BE2C (cell line): ENCODE measurements at regions not wholly inside any gene's neighbourhood (a gene's known extent, or its start where the extent isn't known, plus 50 kb on each side); places are given as distances from the start of the nearest gene placed in this dataset.

Experiments
- DNase-seq: peaks from one replicate; pipeline ENCODE4 v3.0.0-alpha.2; 2020
- H3K27me3 ChIP-seq: fragments of 250-450 bp; sonication (Bioruptor Pico); 2 replicates; pipeline ENCODE4 v1.5.1; 2020; ENCODE audit warnings: mild to moderate bottlenecking
- H3K36me3 ChIP-seq: fragments of 250-450 bp; sonication (Bioruptor Pico); 2 replicates; pipeline ENCODE4 v1.5.1; 2020; ENCODE audit warnings: mild to moderate bottlenecking
- H3K4me1 ChIP-seq: fragments of 250-450 bp; sonication (Bioruptor Pico); 2 replicates; pipeline ENCODE4 v1.5.1; 2020
- H3K4me3 ChIP-seq: 2 replicates; pipeline ENCODE4 v1.5.1; 2011; ENCODE audit warnings: low read depth, low read length
- H3K9me3 ChIP-seq: fragments of 250-450 bp; sonication (Bioruptor Pico); 2 replicates; pipeline ENCODE4 v1.5.1; 2020
- CTCF ChIP-seq: IDR thresholded peaks from 2 replicates; pipeline ENCODE4 v1.5.1; 2012; ENCODE audit warnings: mild to moderate bottlenecking, low read depth, low read length

GRCh38 chr5:160940725-160941124 lies 88.7 kb upstream of the ATP10B start:
- TF ChIP-seq CTCF, result no peak
- Histone ChIP-seq H3K4me3 (no peak overlapping the region), H3K9me3 (no peaks in the 10 kb centered on the region), H3K36me3 (no peaks in the 10 kb centered on the region), H3K27me3 (no peaks in the 10 kb centered on the region), H3K4me1 (no peaks in the 10 kb centered on the region)
- no peak for DNase-seq

- H3K4me3 ChIP-seq, result no peak overlapping the region
- no peaks in the 10 kb centered on the region for H3K36me3 ChIP-seq
- TF ChIP-seq CTCF, result no peak
- no peaks in the 10 kb centered on the region for H3K4me1 ChIP-seq
- DNase-seq, result no peak
- no peaks in the 10 kb centered on the region for H3K27me3 ChIP-seq
- no peaks in the 10 kb centered on the region for H3K9me3 ChIP-seq
Measured at GRCh38 chr5:160938532-160938931, 86.5 kb upstream of the ATP10B start.

- no peak for DNase-seq
- H3K36me3 ChIP-seq, result no peaks in the 10 kb centered on the region
- TF ChIP-seq CTCF, result no peak
- no peaks in the 10 kb centered on the region for H3K4me1 ChIP-seq
- H3K9me3 ChIP-seq, result no peaks in the 10 kb centered on the region
- H3K4me3 ChIP-seq, result no peak overlapping the region
- no peaks in the 10 kb centered on the region for H3K27me3 ChIP-seq
Measured at GRCh38 chr5:160937570-160937969, 85.6 kb upstream of the ATP10B start.

GRCh38 chr5:160935776-160936175 lies 83.8 kb upstream of the ATP10B start:
- no peak for TF ChIP-seq CTCF
- no peak for DNase-seq
- Histone ChIP-seq H3K36me3 (no peaks in the 10 kb centered on the region), H3K4me1 (no peaks in the 10 kb centered on the region), H3K9me3 (no peaks in the 10 kb centered on the region), H3K27me3 (no peaks in the 10 kb centered on the region), H3K4me3 (no peak overlapping the region)

GRCh38 chr5:160931283-160931682 lies 79.3 kb upstream of the ATP10B start:
- TF ChIP-seq CTCF, result no peak
- Histone ChIP-seq H3K4me3 (no peak overlapping the region), H3K9me3 (no peaks in the 10 kb centered on the region), H3K27me3 (no peaks in the 10 kb centered on the region), H3K4me1 (no peaks in the 10 kb centered on the region), H3K36me3 (no peaks in the 10 kb centered on the region)
- no peak for DNase-seq

GRCh38 chr5:160930406-160930805 lies 78.4 kb upstream of the ATP10B start:
- no peak for TF ChIP-seq CTCF
- Histone ChIP-seq H3K4me1 (no peaks in the 10 kb centered on the region), H3K4me3 (no peak overlapping the region), H3K36me3 (no peaks in the 10 kb centered on the region), H3K27me3 (no peaks in the 10 kb centered on the region), H3K9me3 (no peaks in the 10 kb centered on the region)
- DNase-seq, result no peak
